ENCODE measurements at regions not wholly inside any gene's neighbourhood (a gene's known extent, or its start where the extent isn't known, plus 50 kb on each side); places are given as distances from the start of the nearest gene placed in this dataset.

GRCh38 chr5:113917997-113918396, 404.5 kb downstream of the YTHDC2 start (continued):
- TF ChIP-seq ZBTB34 (CRISPR knock-in tag; IDR thresholded peaks at IDR 0.05) (no peak), NKRF (IDR thresholded peaks at IDR 0.05; ENCODE audit: borderline replicate concordance) (no peak), TAF7 (tag; IDR thresholded peaks at IDR 0.05) (no peak), PML (IDR thresholded peaks at IDR 0.05; ENCODE audit: low read length) (no peak), KDM1A (IDR thresholded peaks at IDR 0.05) (no peak), TEAD2 (tag; IDR thresholded peaks at IDR 0.05) (no peak)

- ChIA-PET CTCF (ENCODE audit: low intra/inter-chr PET ratio) (no interaction called here), POLR2A (no interaction called here)
- in situ Hi-C loops (cut with MboI): no loop called here
- H3K27ac ChIP-seq (ENCODE audit: extremely low read depth, low read depth, low read length): no peak overlapping the region
- intact Hi-C loops (cut with micrococcal nuclease): no loop called here
- H3K4me3 ChIP-seq: no peak overlapping the region
- no peaks in the 10 kb centered on the region for H3K9me3 ChIP-seq (replicated peaks; ENCODE audit: control insufficient read depth, insufficient read depth, low read depth, low read length)
- H3K4me1 ChIP-seq (replicated peaks in 1 of 2; ENCODE audit: control insufficient read depth in 2 of 2, insufficient read depth in 2 of 2, low read length in 2 of 2): no peaks in the 10 kb centered on the region
- H3K9me1 ChIP-seq (ENCODE audit: control insufficient read depth, insufficient read depth, low read length): no peaks in the 10 kb centered on the region
- H3K79me2 ChIP-seq (ENCODE audit: control insufficient read depth, insufficient read depth, low read length): no peaks in the 10 kb centered on the region
- DNase-seq (ENCODE audit: extremely low read depth in 1 of 4, low spot score in 3 of 4): no peak
- no peak for ATAC-seq
- no peak overlapping the region for H2AFZ ChIP-seq (ENCODE audit: low read depth, low read length)
- BruUV-seq (replicated peaks): no TSS peak
- H3K4me2 ChIP-seq (ENCODE audit: insufficient read depth, low read length): no peak overlapping the region
- no peak for FAIRE-seq
- H3K36me3 ChIP-seq (ENCODE audit: control insufficient read depth, insufficient read depth, low read length): no peaks in the 10 kb centered on the region
- H4K20me1 ChIP-seq (replicated peaks; ENCODE audit: control insufficient read depth, insufficient read depth, low read length): no peaks in the 10 kb centered on the region
- H3K9ac ChIP-seq (ENCODE audit: insufficient read depth in 1 of 2, low read depth in 2 of 2, low read length in 2 of 2): no peak overlapping the region
- no peaks in the 10 kb centered on the region for H3K27me3 ChIP-seq (ENCODE audit: control insufficient read depth in 2 of 2, insufficient read depth in 2 of 2, low read length in 2 of 2)
- 0% methylated on average over 3 of the region's 3 CpGs for WGBS (ENCODE audit: insufficient coverage, low coverage, missing lambda C conversion rate)
- TF ChIP-seq CREBBP (IDR thresholded peaks at IDR 0.05; ENCODE audit: low read depth, low read length) (no peak), OTX1 (CRISPR knock-in tag; IDR thresholded peaks at IDR 0.05) (no peak), ZNF57 (CRISPR knock-in tag; IDR thresholded peaks at IDR 0.05) (no peak), ZNF197 (CRISPR knock-in tag; IDR thresholded peaks at IDR 0.05; ENCODE audit: low read depth) (no peak), SNIP1 (IDR thresholded peaks at IDR 0.05; ENCODE audit: low read depth) (no peak), RNF219 (CRISPR knock-in tag; IDR thresholded peaks at IDR 0.05) (no peak), ZNF436 (CRISPR knock-in tag; IDR thresholded peaks at IDR 0.05) (no peak), NONO (IDR thresholded peaks at IDR 0.05; ENCODE audit: low read depth in 2 of 2, low read length in 1 of 2) (no peak)
- TF ChIP-seq, protein P1, sequence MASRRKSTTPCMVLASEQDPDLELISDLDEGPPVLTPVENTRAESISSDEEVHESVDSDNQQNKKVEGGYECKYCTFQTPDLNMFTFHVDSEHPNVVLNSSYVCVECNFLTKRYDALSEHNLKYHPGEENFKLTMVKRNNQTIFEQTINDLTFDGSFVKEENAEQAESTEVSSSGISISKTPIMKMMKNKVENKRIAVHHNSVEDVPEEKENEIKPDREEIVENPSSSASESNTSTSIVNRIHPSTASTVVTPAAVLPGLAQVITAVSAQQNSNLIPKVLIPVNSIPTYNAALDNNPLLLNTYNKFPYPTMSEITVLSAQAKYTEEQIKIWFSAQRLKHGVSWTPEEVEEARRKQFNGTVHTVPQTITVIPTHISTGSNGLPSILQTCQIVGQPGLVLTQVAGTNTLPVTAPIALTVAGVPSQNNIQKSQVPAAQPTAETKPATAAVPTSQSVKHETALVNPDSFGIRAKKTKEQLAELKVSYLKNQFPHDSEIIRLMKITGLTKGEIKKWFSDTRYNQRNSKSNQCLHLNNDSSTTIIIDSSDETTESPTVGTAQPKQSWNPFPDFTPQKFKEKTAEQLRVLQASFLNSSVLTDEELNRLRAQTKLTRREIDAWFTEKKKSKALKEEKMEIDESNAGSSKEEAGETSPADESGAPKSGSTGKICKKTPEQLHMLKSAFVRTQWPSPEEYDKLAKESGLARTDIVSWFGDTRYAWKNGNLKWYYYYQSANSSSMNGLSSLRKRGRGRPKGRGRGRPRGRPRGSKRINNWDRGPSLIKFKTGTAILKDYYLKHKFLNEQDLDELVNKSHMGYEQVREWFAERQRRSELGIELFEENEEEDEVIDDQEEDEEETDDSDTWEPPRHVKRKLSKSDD (conservative IDR thresholded peaks at IDR 0.05; ENCODE audit: low read length): no peak
Measured at GRCh38 chr5:113922343-113922742, 408.8 kb downstream of the YTHDC2 start.
